Posterior vena cava (tissue), 2 donors: ENCODE measurements at regions not wholly inside any gene's neighbourhood (a gene's known extent, or its start where the extent isn't known, plus 50 kb on each side); places are given as distances from the start of the nearest gene placed in this dataset.
A peak's percentile ranks its signal among the peaks of the same experiment; 100 is the strongest.

ENCODE experiments used
- DNase-seq: peaks from one replicate; pipeline ENCODE4 v3.0.0-alpha.2; 2020; ENCODE audit warnings: low spot score
- intact Hi-C, 2 donors: fragments of 100-400 bp; cut with DNase I; formaldehyde crosslinking; loops; one replicate each; pipeline versions ENCODE4 v1.14.1 to v1.14.2; 2022 to 2023
- donor health status: DM: yes; HTN: yes; CAD: no.
- donor health status: DM: yes; HTN: yes; CAD: no.

DNA sequence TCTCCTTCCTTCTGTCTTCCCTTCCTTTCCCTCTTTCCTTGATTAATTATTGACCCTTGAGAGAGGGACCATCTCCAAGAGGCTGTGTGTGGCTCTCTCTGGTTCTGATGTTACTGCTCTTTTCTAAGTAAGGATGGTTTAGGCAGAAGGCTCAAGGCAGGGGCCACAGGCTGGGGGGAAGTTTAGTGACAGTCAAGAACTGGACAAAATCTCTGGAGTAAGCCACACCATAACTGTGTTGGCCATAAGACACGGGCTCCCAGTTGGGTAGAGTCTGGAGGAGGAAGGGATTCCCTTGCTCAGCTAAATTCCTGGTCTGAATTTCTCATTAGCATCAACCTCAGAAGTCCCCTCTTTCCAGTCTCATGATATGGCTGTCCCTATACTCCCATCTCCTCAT, 74.7 kb downstream of the BUD13 start:
- intact Hi-C loops, result loop anchor here in 1 of 2 donors (10.0 kb wide), 1 partner anchor 1373 kb away; no protein-coding TSS in a partner anchor
- no peak for DNase-seq

DNA sequence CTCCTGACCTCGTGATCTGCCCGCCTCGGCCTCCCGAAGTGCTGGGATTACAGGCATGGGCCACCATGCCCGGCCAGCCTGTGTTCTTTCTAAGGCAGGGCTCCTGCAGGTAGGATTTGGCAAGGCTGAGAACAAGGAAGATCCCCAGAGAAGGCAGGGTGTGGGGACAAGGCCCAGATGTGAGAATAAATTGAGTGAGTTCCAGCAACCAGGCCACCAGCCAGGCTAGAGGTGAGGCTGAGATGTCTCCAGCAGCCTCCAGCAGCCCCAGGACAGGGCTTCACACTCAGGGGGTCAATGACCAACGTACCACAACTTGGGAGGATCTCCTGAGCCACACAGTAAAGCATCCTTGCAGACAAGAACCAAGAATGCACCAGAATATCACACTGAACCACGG, 75.1 kb downstream of the BUD13 start:
- intact Hi-C loops, result loop anchor here in 1 of 2 donors (10.0 kb wide), 1 partner anchor 1373 kb away; no protein-coding TSS in a partner anchor

DNA sequence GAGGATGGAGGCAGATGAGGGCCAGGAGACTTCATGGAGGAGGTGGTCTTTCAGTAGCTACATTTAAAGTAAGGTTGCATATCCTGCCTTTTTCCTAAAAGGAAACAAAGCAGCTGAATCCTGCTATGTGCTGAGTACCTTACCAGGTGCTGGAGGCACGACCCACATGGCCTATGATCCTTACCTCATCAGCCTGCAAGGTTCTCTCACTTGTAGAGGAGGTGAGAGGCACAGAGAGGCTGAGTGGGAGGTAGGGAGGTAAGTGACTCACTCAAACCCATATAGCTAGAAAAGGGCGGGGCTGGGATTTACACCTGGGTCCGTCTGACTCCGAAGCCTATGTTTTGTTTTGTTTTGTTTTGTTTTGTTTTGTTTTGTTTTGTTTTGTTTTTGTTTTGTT, 75.8 kb downstream of the BUD13 start:
- no peak for DNase-seq
- intact Hi-C loops, result loop anchor here in 1 of 2 donors (10.0 kb wide), 1 partner anchor 1372 kb away; no protein-coding TSS in a partner anchor

More for the DNA sequence above, 75.1 kb downstream of the BUD13 start:
- peak; percentile 52 for DNase-seq

DNA sequence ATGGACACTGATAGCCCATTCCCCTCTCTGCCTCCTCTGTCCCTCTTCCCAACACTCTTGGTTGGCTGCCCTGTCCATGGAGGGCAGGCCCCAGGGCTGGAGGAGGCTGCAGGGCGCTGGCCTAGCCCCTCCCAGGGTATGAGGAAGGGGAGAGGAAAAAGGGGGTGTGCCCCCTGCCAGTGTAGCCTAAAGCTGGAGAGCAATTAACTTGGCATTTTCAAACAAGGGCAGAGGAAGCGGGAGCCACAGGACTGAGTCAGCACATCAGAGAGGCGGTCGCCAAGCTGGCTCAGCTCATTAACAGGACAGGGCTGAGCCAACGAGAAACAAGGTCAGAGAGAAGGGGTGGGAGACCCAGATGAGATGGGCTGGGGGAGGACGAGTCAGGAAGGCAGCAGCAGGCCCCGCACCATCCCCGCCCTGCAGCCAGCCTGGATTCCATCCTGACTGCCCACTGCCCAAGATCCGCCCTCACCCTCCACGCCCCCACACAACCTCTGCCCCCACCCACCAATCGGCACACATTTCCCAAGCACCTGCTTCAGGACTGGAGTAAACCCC, 76.3 kb downstream of the BUD13 start:
- peak; percentile 66 for DNase-seq
- intact Hi-C loops, result loop anchor here in 1 of 2 donors (10.0 kb wide), 1 partner anchor 1372 kb away; no protein-coding TSS in a partner anchor

DNA sequence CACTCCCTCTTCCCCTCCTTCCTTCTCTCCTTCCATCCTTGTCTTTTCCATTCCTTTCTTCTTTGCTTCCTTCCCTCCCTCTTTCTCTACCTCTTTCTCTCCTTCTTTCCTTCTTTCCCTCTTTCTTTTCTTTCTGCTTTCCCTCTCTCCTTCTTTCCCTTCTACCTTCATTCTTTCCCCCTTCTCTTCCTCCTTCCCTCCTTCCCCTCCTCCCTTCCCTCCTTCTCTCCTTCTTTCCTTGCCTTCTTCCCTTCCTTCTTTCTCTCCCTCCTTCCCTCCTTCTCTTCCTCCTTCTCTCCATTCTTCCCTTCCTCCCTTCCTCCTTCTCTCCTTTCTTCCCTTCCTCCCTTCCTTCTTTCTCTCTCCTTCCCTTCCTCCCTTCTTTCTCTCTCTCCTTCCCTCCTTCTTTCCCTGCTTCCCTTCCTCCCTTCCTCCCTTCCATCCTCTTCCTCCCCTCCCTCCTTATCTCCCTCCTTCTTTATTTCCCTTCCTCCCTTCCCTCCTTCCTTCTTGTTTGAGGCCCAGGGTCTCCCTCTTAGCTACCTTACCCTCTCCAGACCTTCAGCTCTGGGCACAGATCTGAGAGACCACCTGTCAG, 77.0 kb downstream of the BUD13 start:
- DNase-seq, result no peak
- intact Hi-C loops, result loop anchor here in 1 of 2 donors (10.0 kb wide), 1 partner anchor 1371 kb away; no protein-coding TSS in a partner anchor

DNA sequence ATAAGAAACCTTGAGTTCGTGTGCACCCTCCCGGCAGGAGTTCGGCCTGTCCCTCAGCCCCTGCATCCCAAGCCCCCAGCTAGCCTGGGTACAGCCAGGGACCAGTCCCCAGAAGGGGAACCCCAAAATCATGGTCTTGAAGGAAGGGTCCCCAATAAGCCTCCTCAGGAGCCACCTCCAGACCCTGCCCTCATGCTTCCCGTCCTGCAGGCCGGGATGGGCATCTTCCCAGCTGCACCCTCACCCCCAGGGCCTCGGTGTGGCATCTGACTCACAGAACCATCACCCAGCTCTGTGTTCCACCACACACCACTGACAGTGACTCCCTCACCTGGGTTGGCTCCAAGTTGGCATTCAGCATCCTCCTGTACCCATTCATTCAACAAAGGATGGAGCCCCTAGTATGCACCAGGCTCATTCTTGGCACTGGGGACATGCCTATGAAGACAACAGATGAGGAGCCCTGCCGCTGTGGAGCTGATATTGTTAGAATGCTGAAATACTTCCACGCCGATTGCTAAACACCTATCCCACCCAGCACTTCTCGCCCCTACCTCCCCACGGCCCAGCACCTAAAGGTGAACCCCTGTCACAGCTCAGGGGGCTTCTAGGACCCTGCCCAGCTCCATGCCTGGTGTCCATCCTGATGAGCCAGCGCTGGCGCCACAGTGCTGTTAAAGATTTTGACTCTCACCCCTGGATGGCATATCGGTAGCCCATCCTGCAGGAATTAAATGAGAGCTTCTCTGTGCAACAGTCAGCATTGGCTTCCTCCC, 77.8 kb downstream of the BUD13 start:
- DNase-seq, result peak; percentile 54
- intact Hi-C loops, result loop anchor here in 1 of 2 donors (10.0 kb wide), 1 partner anchor 1370 kb away; no protein-coding TSS in a partner anchor

DNA sequence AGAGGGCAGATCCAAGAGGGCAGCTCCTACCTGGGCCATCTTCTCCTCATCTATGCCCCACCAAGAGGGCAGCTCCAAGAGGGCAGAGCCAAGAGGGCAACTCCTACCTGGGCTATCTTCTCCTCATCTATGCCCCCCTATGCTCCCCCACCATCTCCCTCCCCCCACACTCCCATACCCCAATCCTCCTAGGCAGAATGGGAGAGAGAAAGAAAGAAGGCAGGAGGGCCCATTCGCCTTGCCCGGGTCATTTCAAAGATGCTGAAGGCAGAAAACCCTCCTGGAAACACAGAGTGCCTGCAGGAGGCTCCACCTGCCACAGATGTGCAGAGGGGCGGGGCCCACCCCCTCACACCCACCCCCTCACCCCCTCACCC, 78.5 kb downstream of the BUD13 start:
- intact Hi-C loops, result loop anchor here in 1 of 2 donors (10.0 kb wide), 1 partner anchor 1370 kb away; no protein-coding TSS in a partner anchor
- no peak for DNase-seq

DNA sequence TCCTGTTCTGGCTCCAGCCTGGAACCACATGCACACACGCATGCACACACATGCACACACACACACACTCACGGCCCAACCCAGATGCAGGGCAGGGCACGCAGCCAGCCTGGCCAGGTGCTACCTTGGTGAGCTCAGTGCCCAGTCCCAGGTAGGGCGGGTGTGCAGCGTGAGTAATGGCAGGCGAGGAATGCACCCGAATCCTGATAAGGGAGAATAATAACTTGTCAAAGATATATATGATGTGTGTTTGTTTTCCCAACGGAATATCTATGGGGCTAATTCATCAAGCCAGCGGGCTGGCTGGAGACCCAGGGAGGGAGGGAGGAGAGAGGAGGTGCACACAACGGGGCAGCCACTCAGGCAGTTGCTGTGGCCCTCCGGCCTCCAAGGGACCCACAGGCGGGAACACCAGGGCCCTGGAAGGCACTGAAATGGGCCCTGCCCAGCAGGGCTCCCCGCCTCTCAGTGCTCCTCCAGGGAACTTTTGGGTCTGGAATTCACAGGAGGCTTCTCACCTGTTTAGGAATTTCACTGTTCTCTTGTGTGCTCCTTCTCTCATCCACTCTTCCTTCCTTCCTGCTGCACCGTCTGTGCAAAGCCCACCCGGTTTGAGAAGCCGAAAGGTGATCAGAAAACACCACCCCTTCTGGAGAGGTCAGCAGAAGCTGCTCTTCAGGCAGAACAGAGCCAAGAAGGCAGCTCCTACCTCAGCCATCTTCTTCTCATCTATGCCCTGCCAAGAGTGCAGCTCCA, 79.0 kb downstream of the BUD13 start:
- intact Hi-C loops, result loop anchor here in 1 of 2 donors (10.0 kb wide), 1 partner anchor 1369 kb away; no protein-coding TSS in a partner anchor
- peak; percentile 56 for DNase-seq

DNA sequence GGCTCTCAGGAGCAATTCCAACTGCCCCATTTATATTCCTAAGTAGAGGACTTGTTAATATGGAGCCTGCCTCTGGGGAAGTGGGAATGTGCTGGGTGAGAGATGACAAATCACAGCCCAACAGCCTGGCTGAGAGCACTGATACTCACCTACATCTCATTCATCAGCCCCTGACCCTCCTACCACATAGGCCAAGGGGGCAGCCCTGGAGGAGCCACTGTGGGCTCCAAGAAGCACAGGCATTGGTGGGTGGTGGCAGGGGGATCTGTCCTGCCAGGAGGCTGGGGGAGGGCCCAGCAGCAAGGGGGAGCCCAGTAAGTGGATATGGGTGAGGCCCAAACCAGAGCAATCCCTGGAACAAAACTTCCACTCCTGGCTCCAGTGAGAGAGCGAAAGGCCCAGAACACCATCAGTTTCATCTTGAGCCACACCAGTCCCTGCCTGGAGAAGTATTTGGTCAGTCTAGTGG, 79.7 kb downstream of the BUD13 start:
- intact Hi-C loops, result loop anchor here in 1 of 2 donors (10.0 kb wide), 1 partner anchor 1368 kb away; no protein-coding TSS in a partner anchor
- peak; percentile 51 for DNase-seq

DNA sequence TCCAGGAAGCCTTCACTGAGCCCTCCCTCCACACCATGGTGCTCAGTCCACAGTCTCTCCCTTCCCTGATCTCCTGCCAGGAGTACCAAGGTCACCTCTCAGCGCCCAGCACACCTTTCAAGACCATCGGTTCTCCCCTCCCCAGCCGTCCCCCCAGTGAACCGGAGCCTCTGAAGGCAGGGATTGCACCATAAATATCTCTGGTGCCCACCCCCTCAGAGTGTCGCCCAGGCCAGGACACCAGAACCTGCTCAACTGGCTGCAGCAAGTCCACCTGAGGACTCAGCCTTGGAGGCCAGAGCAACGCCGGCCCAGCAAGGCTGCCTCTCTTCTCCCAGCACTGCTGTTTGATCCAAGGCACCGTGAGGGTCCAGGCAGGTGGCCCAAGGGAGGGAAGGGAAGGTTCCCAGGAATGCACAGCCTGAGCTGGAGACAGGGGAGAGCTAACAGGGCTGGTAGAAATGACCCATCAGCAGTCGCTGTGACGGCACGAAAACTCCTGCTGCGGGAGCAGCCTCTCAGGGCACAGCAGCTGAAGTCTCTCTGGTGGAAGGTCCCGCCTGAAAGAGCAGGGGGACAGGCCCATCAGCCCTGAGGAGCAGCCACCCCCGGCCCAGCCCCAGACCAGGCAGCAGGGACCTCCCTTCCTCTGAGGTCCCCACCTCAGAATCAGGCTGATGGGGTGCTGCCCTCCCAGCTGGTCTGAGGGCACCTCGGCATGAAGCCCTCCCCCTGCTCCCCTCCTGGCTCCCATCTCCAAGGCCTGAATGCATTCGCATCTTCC, 80.3 kb downstream of the BUD13 start:
- DNase-seq, result peak; percentile 70
- intact Hi-C loops, result loop anchor here in 1 of 2 donors (10.0 kb wide), 1 partner anchor 1368 kb away; no protein-coding TSS in a partner anchor

DNA sequence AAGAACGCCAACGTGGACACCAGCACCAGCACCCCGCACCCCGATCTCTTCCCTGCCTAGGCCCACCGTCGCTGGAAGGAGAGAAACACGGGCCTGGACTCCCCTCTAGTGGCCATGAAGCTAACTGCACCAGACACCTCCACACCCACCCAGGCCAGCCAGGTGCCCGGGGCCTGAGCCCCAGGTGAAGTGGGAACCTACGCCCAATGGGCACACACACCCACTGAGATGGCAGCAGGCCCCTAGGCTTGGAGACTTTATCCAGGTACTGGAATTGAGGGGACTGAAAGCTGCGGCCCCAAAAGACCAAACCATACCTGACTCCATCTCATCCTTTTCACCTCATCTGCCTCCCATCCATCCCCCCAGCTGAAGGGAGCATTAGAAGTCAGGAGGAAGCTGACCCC, 81.0 kb downstream of the BUD13 start:
- intact Hi-C loops, result loop anchor here in 1 of 2 donors (10.0 kb wide), 1 partner anchor 1367 kb away; no protein-coding TSS in a partner anchor
- DNase-seq, result peak; percentile 82

DNA sequence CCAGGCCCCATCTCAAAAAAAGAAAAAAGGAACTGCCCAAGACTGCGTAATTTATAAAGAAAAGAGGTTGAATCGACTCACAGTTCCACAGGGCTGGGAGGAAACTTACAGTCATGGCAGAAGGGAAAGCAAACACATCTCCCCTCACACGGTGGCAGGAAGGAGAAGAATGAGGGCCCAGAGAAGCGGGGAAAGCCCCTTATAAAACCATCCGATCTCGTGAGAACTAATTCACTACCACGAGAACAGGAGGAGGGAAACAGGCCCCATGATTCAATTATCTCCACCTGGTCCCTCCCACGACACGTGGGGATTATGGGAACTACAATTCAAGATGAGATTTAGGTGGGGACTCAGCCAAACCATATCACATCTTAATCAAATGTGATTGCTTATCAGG, 82.2 kb downstream of the BUD13 start:
- DNase-seq, result no peak
- intact Hi-C loops, result loop anchor here in 1 of 2 donors (10.0 kb wide), 1 partner anchor 1366 kb away; no protein-coding TSS in a partner anchor

DNA sequence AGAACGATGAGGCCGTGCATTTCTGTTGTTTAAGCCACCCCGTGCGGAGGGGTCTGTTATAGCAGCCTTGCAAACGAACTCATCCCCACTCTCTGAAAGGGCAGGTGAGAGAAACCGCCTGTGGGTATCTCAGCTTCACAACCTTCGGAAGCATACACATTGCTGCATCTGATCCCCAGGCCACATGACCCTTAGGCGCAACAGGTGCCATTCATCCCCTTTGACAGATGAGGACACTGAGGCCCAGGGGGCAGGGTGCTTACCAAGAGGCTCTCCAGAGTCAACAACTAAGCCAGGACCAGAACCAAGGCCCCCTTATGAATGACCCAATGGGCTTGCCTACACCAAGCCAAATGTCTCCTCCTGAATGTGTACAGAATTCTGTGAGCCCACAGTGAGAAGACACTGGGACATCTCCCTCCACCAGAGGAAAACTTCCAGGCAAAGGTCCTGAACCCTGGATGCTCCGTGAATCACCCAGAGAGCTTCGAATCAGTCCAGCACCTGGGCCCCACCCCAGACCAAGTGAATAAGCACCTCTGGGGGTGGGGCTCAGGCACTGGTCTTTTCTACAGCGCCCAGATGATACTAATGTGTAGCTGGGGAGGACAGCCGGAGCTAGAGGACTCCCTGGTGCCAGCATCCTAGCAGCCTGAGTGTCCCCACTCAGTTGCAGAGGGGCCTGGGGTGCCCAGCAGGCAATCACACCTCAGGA, 83.2 kb downstream of the BUD13 start:
- DNase-seq, result peak; percentile 45
- intact Hi-C loops, result loop anchor here in 1 of 2 donors (10.0 kb wide), 1 partner anchor 1365 kb away; no protein-coding TSS in a partner anchor

DNA sequence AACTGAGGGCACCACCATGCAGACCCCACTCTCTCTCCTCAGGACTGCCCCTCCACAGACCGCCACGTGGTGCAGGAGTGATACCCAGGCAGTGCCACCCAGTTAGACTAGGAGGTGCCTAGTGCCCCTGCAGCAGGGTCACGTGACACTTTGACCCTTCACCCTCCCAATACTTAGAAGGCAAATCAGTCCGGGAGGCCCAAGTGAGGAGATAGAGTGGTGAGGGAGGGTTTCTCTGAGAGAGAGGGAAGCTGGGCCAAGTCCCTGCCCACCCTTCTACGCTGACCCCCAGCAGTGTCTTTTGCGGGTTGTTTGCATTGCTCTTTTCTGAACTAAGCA, 84.6 kb downstream of the BUD13 start:
- DNase-seq, result no peak
- intact Hi-C loops, result no loop called here

DNA sequence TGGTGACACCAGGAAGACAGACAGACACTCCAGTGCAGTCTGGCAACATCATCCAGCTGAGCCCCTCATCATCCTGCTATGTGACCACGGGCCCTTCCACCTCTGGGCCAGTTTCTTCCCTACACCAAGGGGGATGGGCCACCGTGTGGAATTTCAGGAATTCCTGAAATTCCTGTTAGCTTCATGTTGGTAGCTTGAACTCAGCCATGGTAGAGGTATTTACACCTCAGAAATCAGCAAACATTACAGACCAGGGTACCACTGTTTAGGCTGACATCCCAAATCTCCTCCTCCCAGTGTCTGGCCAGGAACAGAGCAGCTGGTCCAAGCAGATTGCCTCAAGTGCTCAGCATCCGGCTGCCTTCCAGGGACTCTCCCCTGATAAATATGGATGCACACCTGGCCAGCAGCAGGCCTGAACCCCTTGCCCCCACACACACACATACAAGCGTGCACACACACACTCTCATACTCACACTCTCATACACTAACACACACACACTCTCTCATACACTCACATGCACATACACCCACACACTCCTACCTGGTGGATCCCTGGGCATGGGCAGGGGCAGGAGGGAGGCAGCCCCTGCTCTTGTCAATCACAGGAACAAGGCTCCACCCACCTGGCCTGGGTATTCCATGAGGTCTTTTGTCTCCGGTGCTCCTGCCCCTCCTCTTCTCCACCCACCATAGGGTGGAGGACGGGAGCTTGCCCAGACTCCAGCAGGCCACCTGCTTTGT, 85.2 kb downstream of the BUD13 start:
- intact Hi-C loops, result no loop called here
- DNase-seq, result peak; percentile 75

DNA sequence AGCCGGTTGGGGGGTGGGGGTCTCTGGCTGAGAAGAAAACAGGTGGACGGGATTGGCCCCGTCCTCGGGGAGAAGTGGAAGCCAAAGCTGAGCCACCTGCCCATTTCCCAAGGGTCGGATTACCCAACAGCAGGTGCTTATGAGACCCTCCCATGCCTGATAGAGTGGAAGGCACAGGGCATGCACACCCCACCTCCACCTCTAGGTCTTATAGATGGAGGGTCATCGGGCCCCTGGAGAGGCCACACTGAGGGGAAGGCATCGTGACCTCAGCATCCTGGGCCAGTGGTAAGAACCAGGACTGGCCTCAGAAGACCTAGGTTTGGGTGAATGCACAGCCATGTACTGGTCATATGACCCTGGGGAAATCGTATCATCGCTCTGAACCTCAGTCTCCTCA, 85.9 kb downstream of the BUD13 start:
- DNase-seq, result peak; percentile 52
- intact Hi-C loops, result no loop called here

DNA sequence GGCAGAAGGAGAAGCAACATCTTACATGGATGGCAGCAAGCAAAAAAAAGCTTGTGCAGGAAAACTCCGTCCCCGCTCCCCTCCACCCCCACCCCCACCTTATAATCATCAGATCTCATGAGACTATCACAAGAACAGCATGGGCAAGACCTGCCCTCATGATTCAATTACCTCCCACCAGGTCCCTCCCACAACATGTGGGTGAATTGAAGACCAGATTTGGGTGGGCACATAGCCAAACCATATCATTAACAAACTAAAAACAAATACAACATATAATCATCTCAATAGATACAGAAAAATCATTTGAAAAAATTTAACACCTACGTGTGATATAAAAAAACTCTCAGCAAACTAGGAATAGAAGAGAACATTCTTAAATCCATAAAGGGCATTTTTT, 88.8 kb downstream of the BUD13 start:
- no peak for DNase-seq
- intact Hi-C loops, result no loop called here
